ENCODE measurements at regions not wholly inside any gene's neighbourhood (a gene's known extent, or its start where the extent isn't known, plus 50 kb on each side); places are given as distances from the start of the nearest gene placed in this dataset.

DNA sequence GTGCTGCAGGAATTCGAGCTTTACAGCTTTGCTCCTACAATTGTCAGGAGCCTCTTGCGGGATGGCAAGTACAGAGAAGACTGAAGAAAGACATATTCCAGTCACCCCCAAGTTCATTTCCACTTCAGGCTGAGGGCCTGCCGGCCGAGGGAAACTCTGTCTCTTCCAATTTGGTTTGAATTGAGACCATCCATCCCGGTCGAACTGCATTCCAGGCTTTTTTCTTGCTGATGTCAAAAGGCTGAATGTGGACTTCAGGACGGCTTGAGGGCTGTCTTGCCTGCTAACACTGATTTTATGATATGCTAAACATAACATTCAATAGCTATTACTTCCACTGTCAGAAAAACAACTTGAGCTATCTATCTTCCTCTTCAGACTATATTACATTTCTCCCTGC, 79.8 kb upstream of the PLXNA2 start:
- FAIRE-seq, result no peak
- no peaks in the 10 kb centered on the region for H3K9me3 ChIP-seq
- no peak overlapping the region for H3K4me3 ChIP-seq
- no peaks in the 10 kb centered on the region for H3K36me3 ChIP-seq
- TF ChIP-seq, protein P1, sequence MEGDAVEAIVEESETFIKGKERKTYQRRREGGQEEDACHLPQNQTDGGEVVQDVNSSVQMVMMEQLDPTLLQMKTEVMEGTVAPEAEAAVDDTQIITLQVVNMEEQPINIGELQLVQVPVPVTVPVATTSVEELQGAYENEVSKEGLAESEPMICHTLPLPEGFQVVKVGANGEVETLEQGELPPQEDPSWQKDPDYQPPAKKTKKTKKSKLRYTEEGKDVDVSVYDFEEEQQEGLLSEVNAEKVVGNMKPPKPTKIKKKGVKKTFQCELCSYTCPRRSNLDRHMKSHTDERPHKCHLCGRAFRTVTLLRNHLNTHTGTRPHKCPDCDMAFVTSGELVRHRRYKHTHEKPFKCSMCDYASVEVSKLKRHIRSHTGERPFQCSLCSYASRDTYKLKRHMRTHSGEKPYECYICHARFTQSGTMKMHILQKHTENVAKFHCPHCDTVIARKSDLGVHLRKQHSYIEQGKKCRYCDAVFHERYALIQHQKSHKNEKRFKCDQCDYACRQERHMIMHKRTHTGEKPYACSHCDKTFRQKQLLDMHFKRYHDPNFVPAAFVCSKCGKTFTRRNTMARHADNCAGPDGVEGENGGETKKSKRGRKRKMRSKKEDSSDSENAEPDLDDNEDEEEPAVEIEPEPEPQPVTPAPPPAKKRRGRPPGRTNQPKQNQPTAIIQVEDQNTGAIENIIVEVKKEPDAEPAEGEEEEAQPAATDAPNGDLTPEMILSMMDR (IDR thresholded peaks at IDR 0.05), result no peak
- H3K27me3 ChIP-seq, result peaks cover 0 to 9% (median 0%) of the 10 kb centered on the region in 4 donors
- no peak for ATAC-seq
- no peak overlapping the region for H3K27ac ChIP-seq
- intact Hi-C loops (cut with DNase I), result no loop called here
- no peaks in the 10 kb centered on the region for H3K4me1 ChIP-seq
- 59 to 64% methylated on average over 7 of the region's 7 CpGs for WGBS, 2 donors
- no peak for DNase-seq

- Histone ChIP-seq H3K36me3 (no peaks in the 10 kb centered on the region), H3K27ac (no peak overlapping the region), H3K4me1 (no peaks in the 10 kb centered on the region), H3K27me3 (peaks cover 0 to 9% (median 0%) of the 10 kb centered on the region in 4 donors), H3K4me3 (no peak overlapping the region), H3K9me3 (no peaks in the 10 kb centered on the region)
- TF ChIP-seq, protein P1 (IDR thresholded peaks at IDR 0.05), result no peak
- intact Hi-C loops (cut with DNase I), result no loop called here
- no peak for DNase-seq
- 28 to 36% methylated on average over 1 of the region's 1 CpG for WGBS, 2 donors
- no peak for FAIRE-seq
- ATAC-seq, result no peak
These were observed 81.8 kb upstream of the PLXNA2 start for GRCh38 chr1:208326033-208326432.

DNA sequence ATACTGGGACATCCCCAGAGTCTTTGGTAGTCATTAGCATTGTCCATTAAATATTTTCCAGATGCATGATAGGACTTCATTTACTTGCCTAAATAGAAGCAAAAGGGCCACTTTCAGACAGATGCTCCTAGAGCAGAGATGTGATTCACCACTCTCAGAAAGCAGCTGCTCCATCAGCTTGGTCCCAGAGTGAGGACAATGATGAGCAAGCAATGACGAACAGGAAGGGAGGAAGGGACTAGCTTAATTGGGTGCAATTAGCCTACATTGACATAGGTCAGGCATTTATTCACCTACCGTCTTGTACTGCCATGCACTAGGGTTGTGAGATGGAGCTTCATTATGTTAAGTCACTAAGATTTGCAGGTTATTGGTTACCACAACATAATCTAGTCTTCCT, 85.1 kb upstream of the PLXNA2 start:
- no peaks in the 10 kb centered on the region for H3K36me3 ChIP-seq
- intact Hi-C loops (cut with DNase I), result no loop called here
- WGBS, 2 donors, result 68 to 78% methylated on average over 2 of the region's 2 CpGs
- H3K27ac ChIP-seq, result no peak overlapping the region
- no peak for FAIRE-seq
- H3K27me3 ChIP-seq, result peaks cover 0 to 4% (median 0%) of the 10 kb centered on the region in 4 donors
- no peak for DNase-seq
- ATAC-seq, result no peak
- H3K4me3 ChIP-seq, result no peak overlapping the region
- TF ChIP-seq, protein P1 (IDR thresholded peaks at IDR 0.05), result no peak
- no peaks in the 10 kb centered on the region for H3K9me3 ChIP-seq
- no peaks in the 10 kb centered on the region for H3K4me1 ChIP-seq

DNA sequence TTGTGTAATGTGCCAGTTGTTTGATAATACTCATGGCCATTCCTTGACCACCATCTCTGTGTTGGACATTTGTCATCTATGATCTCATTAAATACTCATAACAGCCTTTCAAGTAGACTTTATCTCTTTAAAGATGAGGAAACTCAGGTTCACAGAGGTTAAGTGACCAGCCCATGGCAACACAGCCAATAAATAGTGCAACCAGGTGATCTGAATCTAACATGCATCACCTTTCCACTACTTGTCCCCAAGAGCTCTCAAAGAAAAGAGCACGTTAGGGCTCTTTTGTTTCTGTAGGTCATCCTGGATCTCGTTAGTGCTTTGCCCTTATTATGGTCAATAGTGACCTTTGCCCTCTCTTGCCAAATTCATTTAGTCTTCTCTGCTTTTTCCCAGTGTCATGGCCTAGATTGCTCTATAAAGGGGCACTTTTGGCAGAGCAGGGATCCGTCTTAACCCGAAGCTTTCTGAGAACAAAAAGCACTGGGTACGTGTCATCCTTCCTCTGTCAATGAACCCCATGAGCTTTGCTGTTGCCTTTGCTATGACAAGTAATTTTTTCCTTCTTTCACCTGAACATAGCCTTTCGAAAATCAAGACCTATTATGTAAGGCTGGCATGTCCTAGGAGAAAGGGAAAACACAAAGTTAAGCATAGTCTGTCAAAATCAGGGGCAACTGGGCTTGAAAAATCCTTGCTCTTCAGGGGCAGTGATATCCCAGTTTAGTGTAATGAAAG, 88.0 kb upstream of the PLXNA2 start:
- Histone ChIP-seq H3K4me3 (no peak overlapping the region), H3K36me3 (no peaks in the 10 kb centered on the region), H3K27ac (no peak overlapping the region), H3K27me3 (no peaks in the 10 kb centered on the region), H3K9me3 (no peaks in the 10 kb centered on the region), H3K4me1 (no peaks in the 10 kb centered on the region)
- 68 to 70% methylated on average over 6 of the region's 6 CpGs for WGBS, 2 donors
- FAIRE-seq (no peak), ATAC-seq (no peak), DNase-seq (no peak)
- TF ChIP-seq, protein P1 (IDR thresholded peaks at IDR 0.05), result no peak
- intact Hi-C loops (cut with DNase I), result no loop called here

DNA sequence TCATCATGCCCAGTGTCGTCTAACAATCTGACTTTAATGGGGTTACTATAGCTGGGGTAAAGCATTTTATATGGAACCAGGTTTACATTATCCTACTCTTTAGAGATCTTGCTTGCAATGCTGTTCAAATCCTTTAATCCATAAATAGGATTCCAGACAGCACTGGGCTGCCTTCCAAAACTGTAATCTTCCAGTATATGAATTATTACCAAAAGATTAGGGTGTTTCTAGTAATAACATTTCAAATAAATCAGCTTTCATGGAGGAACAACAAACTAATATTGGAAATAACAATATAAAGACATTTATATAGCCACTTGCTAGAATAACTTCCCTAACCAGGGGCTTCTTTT, 88.6 kb upstream of the PLXNA2 start:
- intact Hi-C loops (cut with DNase I), result no loop called here
- ATAC-seq (no peak), FAIRE-seq (no peak)

More for the DNA sequence above, 88.6 kb upstream of the PLXNA2 start:
- TF ChIP-seq, protein P1 (IDR thresholded peaks at IDR 0.05), result no peak
- WGBS, 2 donors, result 59 to 62% methylated on average over 1 of the region's 1 CpG
- H3K36me3 ChIP-seq, result no peaks in the 10 kb centered on the region
- no peak for DNase-seq
- H3K4me1 ChIP-seq, result no peaks in the 10 kb centered on the region
- H3K4me3 ChIP-seq, result no peak overlapping the region
- no peaks in the 10 kb centered on the region for H3K9me3 ChIP-seq
- no peaks in the 10 kb centered on the region for H3K27me3 ChIP-seq
- no peak overlapping the region for H3K27ac ChIP-seq
